Tibial nerve (tissue), 4 donors: ENCODE measurements at regions not wholly inside any gene's neighbourhood (a gene's known extent, or its start where the extent isn't known, plus 50 kb on each side); places are given as distances from the start of the nearest gene placed in this dataset.

Experiments
- EP300 ChIP-seq, 2 donors: sonication (generic); formaldehyde crosslinking; IDR thresholded peaks; one replicate each; pipeline ENCODE4 v1.6.1; 2017; ENCODE audit warnings: antibody characterized with exemption in 2 of 2, mild to moderate bottlenecking in 1 of 2
- POLR2A ChIP-seq, 2 donors: fragments of 450-650 bp; IDR thresholded peaks; one replicate each; pipeline ENCODE4 v1.6.1; 2017; ENCODE audit warnings: antibody characterized with exemption in 2 of 2, mild to moderate bottlenecking in 2 of 2, moderate library complexity in 2 of 2
- TF ChIP-seq, protein P1 (sequence below), 5 experiments: fragments of 200-600 bp in 3 of 5; fragments of 450-650 bp in 2 of 5; sonication (generic) in 3 of 5; IDR thresholded peaks; one replicate each; pipeline ENCODE4 v1.5.1; 2016 to 2019; ENCODE audit warnings: antibody characterized with exemption in 5 of 5, mild to moderate bottlenecking in 3 of 5, moderate library complexity in 2 of 5

- TF ChIP-seq POLR2A (IDR thresholded peaks at IDR 0.05) = no peak
- TF ChIP-seq, protein P1, sequence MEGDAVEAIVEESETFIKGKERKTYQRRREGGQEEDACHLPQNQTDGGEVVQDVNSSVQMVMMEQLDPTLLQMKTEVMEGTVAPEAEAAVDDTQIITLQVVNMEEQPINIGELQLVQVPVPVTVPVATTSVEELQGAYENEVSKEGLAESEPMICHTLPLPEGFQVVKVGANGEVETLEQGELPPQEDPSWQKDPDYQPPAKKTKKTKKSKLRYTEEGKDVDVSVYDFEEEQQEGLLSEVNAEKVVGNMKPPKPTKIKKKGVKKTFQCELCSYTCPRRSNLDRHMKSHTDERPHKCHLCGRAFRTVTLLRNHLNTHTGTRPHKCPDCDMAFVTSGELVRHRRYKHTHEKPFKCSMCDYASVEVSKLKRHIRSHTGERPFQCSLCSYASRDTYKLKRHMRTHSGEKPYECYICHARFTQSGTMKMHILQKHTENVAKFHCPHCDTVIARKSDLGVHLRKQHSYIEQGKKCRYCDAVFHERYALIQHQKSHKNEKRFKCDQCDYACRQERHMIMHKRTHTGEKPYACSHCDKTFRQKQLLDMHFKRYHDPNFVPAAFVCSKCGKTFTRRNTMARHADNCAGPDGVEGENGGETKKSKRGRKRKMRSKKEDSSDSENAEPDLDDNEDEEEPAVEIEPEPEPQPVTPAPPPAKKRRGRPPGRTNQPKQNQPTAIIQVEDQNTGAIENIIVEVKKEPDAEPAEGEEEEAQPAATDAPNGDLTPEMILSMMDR (IDR thresholded peaks at IDR 0.05) = no peak
- no peak for TF ChIP-seq EP300 (IDR thresholded peaks at IDR 0.05)
Measured at GRCh38 chr3:55282994-55283393, 204.1 kb downstream of the WNT5A start.
